ENCODE measurements at regions not wholly inside any gene's neighbourhood (a gene's known extent, or its start where the extent isn't known, plus 50 kb on each side); places are given as distances from the start of the nearest gene placed in this dataset.

GRCh38 chr3:104257486-104257885, 1109.2 kb upstream of the ALCAM start:
- TF ChIP-seq CTCF (IDR thresholded peaks at IDR 0.05) (no peak), EZH2 (IDR thresholded peaks at IDR 0.05) (no peak), EZH2phosphoT487 (IDR thresholded peaks at IDR 0.05) (no peak)

All from neural progenitor cell (in vitro differentiated cells).